ENCODE measurements at regions not wholly inside any gene's neighbourhood (a gene's known extent, or its start where the extent isn't known, plus 50 kb on each side); places are given as distances from the start of the nearest gene placed in this dataset.

- DNase-seq, result no peak
Measured at GRCh38 chr16:65469116-65469515, 347.3 kb upstream of the CDH11 start.

- DNase-seq, result no peak
Measured at GRCh38 chr16:65468133-65468532, 346.3 kb upstream of the CDH11 start.

GRCh38 chr16:65463652-65464260, 341.9 kb upstream of the CDH11 start:
- DNase-seq, result no peak

- DNase-seq, result no peak
Measured at GRCh38 chr16:65457084-65457483, 335.2 kb upstream of the CDH11 start.

GRCh38 chr16:65455761-65456160, 333.9 kb upstream of the CDH11 start:
- no peak for DNase-seq

GRCh38 chr16:65453646-65454045, 331.8 kb upstream of the CDH11 start:
- DNase-seq, result peak; percentile 51

GRCh38 chr16:65449526-65449925, 327.7 kb upstream of the CDH11 start:
- no peak for DNase-seq

GRCh38 chr16:65446427-65446826, 324.6 kb upstream of the CDH11 start:
- no peak for DNase-seq

GRCh38 chr16:65445313-65446260, 323.7 kb upstream of the CDH11 start:
- no peak for DNase-seq

- no peak for DNase-seq
Measured at GRCh38 chr16:65441501-65441900, 319.6 kb upstream of the CDH11 start.

GRCh38 chr16:65429504-65430181, 307.8 kb upstream of the CDH11 start:
- DNase-seq, result peak; percentile 11

- DNase-seq, result no peak
Measured at GRCh38 chr16:65426484-65426883, 304.6 kb upstream of the CDH11 start.

- no peak for DNase-seq
Measured at GRCh38 chr16:65422934-65423333, 301.1 kb upstream of the CDH11 start.

GRCh38 chr16:65421596-65421995, 299.7 kb upstream of the CDH11 start:
- DNase-seq, result no peak

- no peak for DNase-seq
Measured at GRCh38 chr16:65418435-65418834, 296.6 kb upstream of the CDH11 start.

GRCh38 chr16:65415460-65415859, 293.6 kb upstream of the CDH11 start:
- DNase-seq, result no peak

- no peak for DNase-seq
Measured at GRCh38 chr16:65414284-65414984, 292.6 kb upstream of the CDH11 start.

- DNase-seq, result no peak
Measured at GRCh38 chr16:65413861-65414260, 292.0 kb upstream of the CDH11 start.

- no peak for DNase-seq
Measured at GRCh38 chr16:65410801-65411200, 288.9 kb upstream of the CDH11 start.

GRCh38 chr16:65409510-65409909, 287.6 kb upstream of the CDH11 start:
- DNase-seq, result no peak

GRCh38 chr16:65406933-65407332, 285.1 kb upstream of the CDH11 start:
- no peak for DNase-seq

- no peak for DNase-seq
Measured at GRCh38 chr16:65406116-65406515, 284.3 kb upstream of the CDH11 start.

- DNase-seq, result no peak
Measured at GRCh38 chr16:65394281-65394680, 272.4 kb upstream of the CDH11 start.

All from NCI-H1092 treated with DMSO at 0.1 percent for 48 hours (cell line).